Stimulated activated CD4-positive, alpha-beta T cell treated with anti-CD3 and anti-CD28 coated beads, Interleukin-12 subunit alpha, Interleukin-12 subunit beta, amount 100 ng/mL, for 48 hours (primary cell): ENCODE measurements at regions not wholly inside any gene's neighbourhood (a gene's known extent, or its start where the extent isn't known, plus 50 kb on each side); places are given as distances from the start of the nearest gene placed in this dataset.

Source experiments
- DNase-seq, 3 donors: peaks; one replicate each; pipeline ENCODE4 v3.0.0-alpha.2; 2020; ENCODE audit warnings: low read depth in 2 of 3, low spot score in 1 of 3

- DNase-seq = no peak
Measured at GRCh38 chr2:107618769-107619168, 207.9 kb upstream of the RGPD4 start.

- DNase-seq = no peak
Measured at GRCh38 chr2:107621186-107622165, 205.2 kb upstream of the RGPD4 start.

GRCh38 chr2:107622741-107623310 lies 203.9 kb upstream of the RGPD4 start:
- DNase-seq = no peak

GRCh38 chr2:107625982-107626381 lies 200.7 kb upstream of the RGPD4 start:
- DNase-seq = no peak

GRCh38 chr2:107627164-107627563 lies 199.5 kb upstream of the RGPD4 start:
- no peak for DNase-seq

GRCh38 chr2:107627926-107628325 lies 198.8 kb upstream of the RGPD4 start:
- no peak for DNase-seq

GRCh38 chr2:107633580-107634147 lies 193.0 kb upstream of the RGPD4 start:
- DNase-seq = no peak

- DNase-seq = no peak
Measured at GRCh38 chr2:107634172-107634571, 192.5 kb upstream of the RGPD4 start.

- DNase-seq = no peak
Measured at GRCh38 chr2:107635883-107636282, 190.8 kb upstream of the RGPD4 start.

GRCh38 chr2:107645586-107645985 lies 181.1 kb upstream of the RGPD4 start:
- no peak for DNase-seq

- DNase-seq = no peak
Measured at GRCh38 chr2:107648781-107649404, 177.8 kb upstream of the RGPD4 start.

- no peak for DNase-seq
Measured at GRCh38 chr2:107657049-107657448, 169.6 kb upstream of the RGPD4 start.

GRCh38 chr2:107663632-107664031 lies 163.1 kb upstream of the RGPD4 start:
- no peak for DNase-seq

- no peak for DNase-seq
Measured at GRCh38 chr2:107669335-107669734, 157.4 kb upstream of the RGPD4 start.

- DNase-seq = no peak
Measured at GRCh38 chr2:107681936-107682335, 144.8 kb upstream of the RGPD4 start.

- no peak for DNase-seq
Measured at GRCh38 chr2:107684421-107684820, 142.3 kb upstream of the RGPD4 start.

- DNase-seq = no peak
Measured at GRCh38 chr2:107685421-107685986, 141.2 kb upstream of the RGPD4 start.

GRCh38 chr2:107687073-107687472 lies 139.6 kb upstream of the RGPD4 start:
- no peak for DNase-seq

GRCh38 chr2:107688135-107688534 lies 138.6 kb upstream of the RGPD4 start:
- DNase-seq = no peak

GRCh38 chr2:107693604-107694003 lies 133.1 kb upstream of the RGPD4 start:
- no peak for DNase-seq

GRCh38 chr2:107694667-107695066 lies 132.0 kb upstream of the RGPD4 start:
- no peak for DNase-seq
